ENCODE measurements at regions not wholly inside any gene's neighbourhood (a gene's known extent, or its start where the extent isn't known, plus 50 kb on each side); places are given as distances from the start of the nearest gene placed in this dataset.

GRCh38 chr11:86741839-86742805, 58.2 kb upstream of the PRSS23 start (continued):
- TF ChIP-seq RAD21 (IDR thresholded peaks at IDR 0.05 in 1 of 2, conservative IDR thresholded peaks at IDR 0.05 in 1 of 2; ENCODE audit: low read depth in 2 of 2, low read length in 2 of 2) (no peak), CHD7 (IDR thresholded peaks at IDR 0.05; ENCODE audit: insufficient replicate concordance, low read length) (no peak), CEBPB (IDR thresholded peaks at IDR 0.05; ENCODE audit: low read depth, low read length) (no peak), FOSL1 (IDR thresholded peaks at IDR 0.05; ENCODE audit: insufficient read depth, low read depth, low read length) (no peak), SP1 (IDR thresholded peaks at IDR 0.05; ENCODE audit: low read depth, low read length) (no peak), KDM5A (IDR thresholded peaks at IDR 0.05; ENCODE audit: low read length) (no peak), EP300 (IDR thresholded peaks at IDR 0.05; ENCODE audit: borderline replicate concordance in 1 of 2, low read depth in 2 of 2, low read length in 2 of 2) (no peak), EZH2 (IDR thresholded peaks at IDR 0.05; ENCODE audit: low read depth, low read length, severe bottlenecking) (no peak), PHF8 (conservative IDR thresholded peaks at IDR 0.05; ENCODE audit: low read depth, low read length) (no peak)
